ENCODE measurements at regions not wholly inside any gene's neighbourhood (a gene's known extent, or its start where the extent isn't known, plus 50 kb on each side); places are given as distances from the start of the nearest gene placed in this dataset.

DNA sequence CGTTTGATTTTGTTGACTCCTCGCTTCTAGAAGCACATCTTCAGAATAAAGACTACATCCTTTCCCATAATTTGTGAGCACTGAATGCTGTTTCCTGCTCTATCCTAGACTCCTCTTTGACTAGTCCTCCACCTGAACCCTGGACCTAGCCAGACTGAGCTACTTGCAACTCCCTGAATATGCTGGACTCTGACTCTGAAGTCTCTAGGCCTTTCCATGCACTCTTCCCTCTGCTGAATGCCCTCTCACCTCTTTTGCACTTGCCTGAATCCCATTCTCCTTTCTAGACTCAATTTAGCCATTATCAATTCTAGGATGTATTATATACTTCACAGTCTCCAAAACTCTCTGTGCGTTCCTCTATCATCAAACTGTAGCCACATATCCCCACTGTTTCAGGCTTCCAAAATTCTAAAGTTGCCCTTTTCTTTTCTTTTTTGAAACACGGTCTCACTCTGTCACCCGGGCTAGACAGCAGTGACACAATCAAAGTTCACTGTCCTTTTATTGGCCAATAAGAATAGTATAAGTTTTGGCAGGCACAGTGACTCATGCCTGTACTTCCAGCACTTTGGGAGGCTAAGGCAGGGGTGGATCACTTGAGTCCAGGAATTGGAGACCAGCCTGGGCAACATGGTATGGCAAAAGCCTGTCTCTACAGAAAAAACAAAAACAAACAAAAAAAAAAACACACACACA, 127.0 kb downstream of the LTN1 start:
- 96 to 97% methylated on average over 5 of the region's 5 CpGs for WGBS, 2 donors
- ATAC-seq (ENCODE audit: low FRiP score in 2 of 2) (no peak), DNase-seq (no peak)
- Histone ChIP-seq H3K4me1 (no peaks in the 10 kb centered on the region), H3K27ac (no peak overlapping the region), H3K9me3 (no peaks in the 10 kb centered on the region), H3K4me3 (no peak overlapping the region), H3K36me3 (peaks cover 0 to 9% (median 0%) of the 10 kb centered on the region in 4 donors), H3K27me3 (no peaks in the 10 kb centered on the region)
- TF ChIP-seq POLR2A (IDR thresholded peaks at IDR 0.05) = no peak
- TF ChIP-seq POLR2AphosphoS5 (IDR thresholded peaks at IDR 0.05) = no peak
- TF ChIP-seq EP300 (IDR thresholded peaks at IDR 0.05) = no peak
- TF ChIP-seq, protein P1, sequence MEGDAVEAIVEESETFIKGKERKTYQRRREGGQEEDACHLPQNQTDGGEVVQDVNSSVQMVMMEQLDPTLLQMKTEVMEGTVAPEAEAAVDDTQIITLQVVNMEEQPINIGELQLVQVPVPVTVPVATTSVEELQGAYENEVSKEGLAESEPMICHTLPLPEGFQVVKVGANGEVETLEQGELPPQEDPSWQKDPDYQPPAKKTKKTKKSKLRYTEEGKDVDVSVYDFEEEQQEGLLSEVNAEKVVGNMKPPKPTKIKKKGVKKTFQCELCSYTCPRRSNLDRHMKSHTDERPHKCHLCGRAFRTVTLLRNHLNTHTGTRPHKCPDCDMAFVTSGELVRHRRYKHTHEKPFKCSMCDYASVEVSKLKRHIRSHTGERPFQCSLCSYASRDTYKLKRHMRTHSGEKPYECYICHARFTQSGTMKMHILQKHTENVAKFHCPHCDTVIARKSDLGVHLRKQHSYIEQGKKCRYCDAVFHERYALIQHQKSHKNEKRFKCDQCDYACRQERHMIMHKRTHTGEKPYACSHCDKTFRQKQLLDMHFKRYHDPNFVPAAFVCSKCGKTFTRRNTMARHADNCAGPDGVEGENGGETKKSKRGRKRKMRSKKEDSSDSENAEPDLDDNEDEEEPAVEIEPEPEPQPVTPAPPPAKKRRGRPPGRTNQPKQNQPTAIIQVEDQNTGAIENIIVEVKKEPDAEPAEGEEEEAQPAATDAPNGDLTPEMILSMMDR (IDR thresholded peaks at IDR 0.05) = no peak

GRCh38 chr21:28858424-28858823, 134.3 kb downstream of the LTN1 start:
- Histone ChIP-seq H3K4me1 (no peaks in the 10 kb centered on the region), H3K4me3 (no peak overlapping the region), H3K27me3 (no peaks in the 10 kb centered on the region), H3K9me3 (no peaks in the 10 kb centered on the region), H3K27ac (no peak overlapping the region), H3K36me3 (no peaks in the 10 kb centered on the region)
- 64 to 73% methylated on average over 3 of the region's 3 CpGs for WGBS, 2 donors
- DNase-seq (no peak), ATAC-seq (ENCODE audit: low FRiP score in 2 of 2) (no peak)
- no peak for TF ChIP-seq POLR2AphosphoS5 (IDR thresholded peaks at IDR 0.05)
- TF ChIP-seq, protein P1 (IDR thresholded peaks at IDR 0.05) = no peak

- 93 to 94% methylated on average over 2 of the region's 2 CpGs for WGBS, 2 donors
- TF ChIP-seq EP300 (IDR thresholded peaks at IDR 0.05) (no peak), POLR2A (IDR thresholded peaks at IDR 0.05) (no peak), POLR2AphosphoS5 (IDR thresholded peaks at IDR 0.05) (no peak)
- TF ChIP-seq, protein P1 (IDR thresholded peaks at IDR 0.05) = no peak
- H3K4me3 ChIP-seq = no peak overlapping the region
- H3K27me3 ChIP-seq = no peaks in the 10 kb centered on the region
- ATAC-seq (ENCODE audit: low FRiP score in 2 of 2) (no peak), DNase-seq (no peak)
- no peaks in the 10 kb centered on the region for H3K9me3 ChIP-seq
- no peaks in the 10 kb centered on the region for H3K36me3 ChIP-seq
- no peaks in the 10 kb centered on the region for H3K4me1 ChIP-seq
- no peak overlapping the region for H3K27ac ChIP-seq
These were observed 134.9 kb downstream of the LTN1 start for GRCh38 chr21:28857752-28858151.

DNA sequence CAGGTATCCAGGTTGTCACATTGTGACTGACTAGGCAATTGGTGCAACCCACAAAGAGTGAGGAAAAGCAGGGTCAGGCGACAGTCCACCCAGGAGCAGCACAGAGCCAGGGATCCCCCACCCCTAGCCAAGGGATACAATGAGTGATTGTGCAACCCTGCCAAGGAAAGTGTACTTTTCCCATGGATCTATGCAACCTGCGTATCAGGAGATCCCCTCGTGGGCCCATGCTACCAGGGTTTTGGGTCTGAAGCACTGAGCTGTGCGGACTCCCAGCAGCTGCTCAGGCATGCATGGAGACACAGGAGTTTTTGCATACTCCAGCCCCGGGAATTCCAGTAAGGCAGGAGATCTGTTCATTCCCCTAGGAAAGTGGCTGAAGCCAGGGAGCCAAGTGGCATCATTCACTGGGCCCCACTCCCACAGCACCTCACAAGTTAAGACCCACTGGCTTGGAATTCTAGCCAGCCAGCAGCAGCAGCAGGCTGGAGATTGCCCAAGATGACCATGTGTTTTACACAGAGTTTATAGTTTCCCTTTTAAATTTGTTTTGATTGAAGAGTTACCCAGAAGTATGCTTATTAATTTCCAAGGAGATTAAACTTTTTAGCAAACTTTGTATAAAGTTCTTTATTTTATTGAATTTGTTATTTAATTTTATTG, 136.0 kb downstream of the LTN1 start:
- 73 to 76% methylated on average over 3 to 5 of the region's 5 CpGs for whole genome bisulfite sequencing, 2 donors
- H3K4me1 ChIP-seq = no peaks in the 10 kb centered on the region
- DNase-seq (no peak), ATAC-seq (ENCODE audit: low FRiP score in 2 of 2) (no peak)
- no peak overlapping the region for H3K4me3 ChIP-seq
- TF ChIP-seq, protein P1 (IDR thresholded peaks at IDR 0.05) = no peak
- TF ChIP-seq POLR2AphosphoS5 (IDR thresholded peaks at IDR 0.05) = no peak
- H3K27me3 ChIP-seq = no peaks in the 10 kb centered on the region
- H3K9me3 ChIP-seq = no peaks in the 10 kb centered on the region
- H3K27ac ChIP-seq = no peak overlapping the region
- H3K36me3 ChIP-seq = no peaks in the 10 kb centered on the region

DNA sequence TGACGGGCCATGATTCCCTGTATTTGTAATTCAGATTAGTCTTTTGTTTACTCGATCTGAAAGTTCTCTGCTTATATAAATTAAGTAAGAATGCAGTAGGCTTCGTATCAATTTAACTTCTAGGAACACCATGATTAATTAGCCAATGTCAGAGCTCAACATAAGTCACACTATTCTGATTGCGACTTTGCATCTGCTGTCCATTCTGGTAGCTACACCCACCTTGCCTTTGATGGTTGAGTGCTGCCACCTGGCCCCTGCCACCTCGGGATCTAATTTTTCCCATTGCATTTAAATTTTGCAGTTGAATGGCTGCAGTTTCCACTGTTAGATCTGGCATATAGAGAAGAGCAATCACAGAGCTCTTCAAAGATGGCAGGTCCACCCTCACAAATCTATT, 140.0 kb downstream of the LTN1 start:
- Histone ChIP-seq H3K27ac (no peak overlapping the region), H3K27me3 (no peaks in the 10 kb centered on the region), H3K36me3 (no peaks in the 10 kb centered on the region), H3K4me3 (no peak overlapping the region), H3K9me3 (no peaks in the 10 kb centered on the region), H3K4me1 (no peaks in the 10 kb centered on the region)
- TF ChIP-seq EP300 (IDR thresholded peaks at IDR 0.05) = no peak
- DNase-seq = no peak
- no peak for ATAC-seq (ENCODE audit: low FRiP score in 2 of 2)
- WGBS, 2 donors = 75 to 77% methylated on average over 5 of the region's 5 CpGs
